Immature natural killer cell (primary cell): ENCODE measurements at regions not wholly inside any gene's neighbourhood (a gene's known extent, or its start where the extent isn't known, plus 50 kb on each side); places are given as distances from the start of the nearest gene placed in this dataset.

ENCODE experiments used
- DNase-seq, 3 donors: peaks; one replicate each; pipeline ENCODE4 v3.0.0; 2022; ENCODE audit warnings: mixed read lengths in 1 of 3
- H3K27ac Mint-ChIP-seq, 6 donors: one replicate each; pipeline ENCODE4 v1.8.0; 2020; ENCODE audit warnings: mixed read lengths in 6 of 6, mild to moderate bottlenecking in 5 of 6, inconsistent platforms in 4 of 6, moderate library complexity in 3 of 6
- H3K27me3 Mint-ChIP-seq, 3 donors: one replicate each; pipeline ENCODE4 v1.8.0; 2020 to 2021; ENCODE audit warnings: low read depth in 3 of 3, mild to moderate bottlenecking in 3 of 3, mixed read lengths in 3 of 3, moderate library complexity in 3 of 3, inconsistent platforms in 1 of 3
- H3K36me3 Mint-ChIP-seq, 3 donors: one replicate each; pipeline ENCODE4 v1.8.0; 2020; ENCODE audit warnings: mixed read lengths in 3 of 3, inconsistent platforms in 2 of 3, mild to moderate bottlenecking in 2 of 3
- H3K4me1 Mint-ChIP-seq, 2 donors: one replicate each; pipeline ENCODE4 v1.8.0; 2020; ENCODE audit warnings: inconsistent platforms in 2 of 2, mild to moderate bottlenecking in 2 of 2, mixed read lengths in 2 of 2, moderate library complexity in 1 of 2
- H3K4me3 Mint-ChIP-seq, 5 donors: one replicate each; pipeline ENCODE4 v1.8.0; 2020; ENCODE audit warnings: mild to moderate bottlenecking in 5 of 5, mixed read lengths in 5 of 5, inconsistent platforms in 3 of 5, moderate library complexity in 3 of 5
- H3K9me3 Mint-ChIP-seq, 6 donors: one replicate each; pipeline ENCODE4 v1.8.0; 2020; ENCODE audit warnings: mild to moderate bottlenecking in 6 of 6, mixed read lengths in 6 of 6, inconsistent platforms in 4 of 6, moderate library complexity in 3 of 6

- Mint-ChIP-seq H3K4me1 (no peaks in the 10 kb centered on the region), H3K27me3 (peaks cover 4 to 11% (median 6%) of the 10 kb centered on the region in 3 donors), H3K36me3 (no peaks in the 10 kb centered on the region), H3K4me3 (no peak overlapping the region), H3K27ac (no peak overlapping the region), H3K9me3 (peaks cover 0 to 5% (median 0%) of the 10 kb centered on the region in 6 donors)
- DNase-seq, result no peak
These were observed 87.1 kb upstream of the IPO5 start for GRCh38 chr13:97866346-97866745.

- Mint-ChIP-seq H3K27me3 (peaks cover 4 to 11% (median 6%) of the 10 kb centered on the region in 3 donors), H3K4me1 (no peaks in the 10 kb centered on the region), H3K27ac (no peak overlapping the region), H3K9me3 (peaks cover 0 to 5% (median 0%) of the 10 kb centered on the region in 6 donors), H3K36me3 (no peaks in the 10 kb centered on the region), H3K4me3 (no peak overlapping the region)
- no peak for DNase-seq
These were observed 86.7 kb upstream of the IPO5 start for GRCh38 chr13:97866751-97867150.

- H3K36me3 Mint-ChIP-seq, result no peaks in the 10 kb centered on the region
- DNase-seq, result no peak
- no peak overlapping the region for H3K4me3 Mint-ChIP-seq
- H3K27ac Mint-ChIP-seq, result no peak overlapping the region
- H3K27me3 Mint-ChIP-seq, result peaks cover 3 to 8% (median 6%) of the 10 kb centered on the region in 3 donors
- H3K4me1 Mint-ChIP-seq, result no peaks in the 10 kb centered on the region
- peaks cover 0 to 2% (median 0%) of the 10 kb centered on the region in 6 donors for H3K9me3 Mint-ChIP-seq
These were observed 80.1 kb upstream of the IPO5 start for GRCh38 chr13:97873398-97873797.

GRCh38 chr13:97875218-97875617, 78.3 kb upstream of the IPO5 start:
- no peak overlapping the region for H3K4me3 Mint-ChIP-seq
- H3K27me3 Mint-ChIP-seq, result peaks cover 2 to 3% (median 3%) of the 10 kb centered on the region in 3 donors
- H3K36me3 Mint-ChIP-seq, result no peaks in the 10 kb centered on the region
- H3K9me3 Mint-ChIP-seq, result peaks cover 0 to 2% (median 0%) of the 10 kb centered on the region in 6 donors
- no peak overlapping the region for H3K27ac Mint-ChIP-seq
- no peaks in the 10 kb centered on the region for H3K4me1 Mint-ChIP-seq
- no peak for DNase-seq

GRCh38 chr13:97875911-97876310, 77.6 kb upstream of the IPO5 start:
- H3K4me1 Mint-ChIP-seq, result no peaks in the 10 kb centered on the region
- no peaks in the 10 kb centered on the region for H3K36me3 Mint-ChIP-seq
- H3K27me3 Mint-ChIP-seq, result peaks cover 2 to 3% (median 3%) of the 10 kb centered on the region in 3 donors
- no peak overlapping the region for H3K27ac Mint-ChIP-seq
- H3K4me3 Mint-ChIP-seq, result no peak overlapping the region
- peaks cover 0 to 2% (median 0%) of the 10 kb centered on the region in 6 donors for H3K9me3 Mint-ChIP-seq
- no peak for DNase-seq

GRCh38 chr13:97878431-97879375, 74.8 kb upstream of the IPO5 start:
- peaks cover 0 to 4% (median 3%) of the 10 kb centered on the region in 3 donors for H3K27me3 Mint-ChIP-seq
- H3K27ac Mint-ChIP-seq, result no peak overlapping the region
- H3K9me3 Mint-ChIP-seq, result peaks cover 0 to 2% (median 0%) of the 10 kb centered on the region in 6 donors
- H3K4me3 Mint-ChIP-seq, result no peak overlapping the region
- H3K4me1 Mint-ChIP-seq, result no peaks in the 10 kb centered on the region
- H3K36me3 Mint-ChIP-seq, result no peaks in the 10 kb centered on the region
- DNase-seq, result no peak

- Mint-ChIP-seq H3K4me3 (no peak overlapping the region), H3K27ac (no peak overlapping the region), H3K36me3 (no peaks in the 10 kb centered on the region), H3K27me3 (peaks cover 0 to 10% (median 6%) of the 10 kb centered on the region in 3 donors), H3K9me3 (peaks cover 0 to 3% (median 0%) of the 10 kb centered on the region in 6 donors), H3K4me1 (no peaks in the 10 kb centered on the region)
- no peak for DNase-seq
These were observed 73.7 kb upstream of the IPO5 start for GRCh38 chr13:97879646-97880310.

- Mint-ChIP-seq H3K4me1 (no peaks in the 10 kb centered on the region), H3K9me3 (peaks cover 0 to 3% (median 0%) of the 10 kb centered on the region in 6 donors), H3K4me3 (no peak overlapping the region), H3K27ac (no peak overlapping the region), H3K36me3 (no peaks in the 10 kb centered on the region), H3K27me3 (peaks cover 0 to 11% (median 11%) of the 10 kb centered on the region in 3 donors)
- DNase-seq, result no peak
These were observed 73.2 kb upstream of the IPO5 start for GRCh38 chr13:97880311-97880675.

GRCh38 chr13:97881556-97881955, 71.9 kb upstream of the IPO5 start:
- Mint-ChIP-seq H3K27me3 (peaks cover 0 to 11% (median 8%) of the 10 kb centered on the region in 3 donors), H3K4me1 (no peaks in the 10 kb centered on the region), H3K27ac (no peak overlapping the region), H3K9me3 (peaks cover 0 to 3% (median 0%) of the 10 kb centered on the region in 6 donors), H3K36me3 (no peaks in the 10 kb centered on the region), H3K4me3 (no peak overlapping the region)
- no peak for DNase-seq

- H3K9me3 Mint-ChIP-seq, result peaks cover 0 to 3% (median 0%) of the 10 kb centered on the region in 6 donors
- H3K4me1 Mint-ChIP-seq, result no peaks in the 10 kb centered on the region
- no peak overlapping the region for H3K27ac Mint-ChIP-seq
- H3K4me3 Mint-ChIP-seq, result no peak overlapping the region
- DNase-seq, result no peak
- peaks cover 0 to 11% (median 8%) of the 10 kb centered on the region in 3 donors for H3K27me3 Mint-ChIP-seq
- H3K36me3 Mint-ChIP-seq, result no peaks in the 10 kb centered on the region
These were observed 70.1 kb upstream of the IPO5 start for GRCh38 chr13:97883396-97883795.

- Mint-ChIP-seq H3K36me3 (no peaks in the 10 kb centered on the region), H3K9me3 (peaks cover 0 to 6% (median 0%) of the 10 kb centered on the region in 6 donors), H3K27ac (no peak overlapping the region), H3K4me1 (no peaks in the 10 kb centered on the region), H3K27me3 (peaks cover 0 to 11% (median 11%) of the 10 kb centered on the region in 3 donors), H3K4me3 (no peak overlapping the region)
- no peak for DNase-seq
These were observed 68.6 kb upstream of the IPO5 start for GRCh38 chr13:97884707-97885468.

GRCh38 chr13:97885641-97886040, 67.8 kb upstream of the IPO5 start:
- no peak overlapping the region for H3K27ac Mint-ChIP-seq
- peaks cover 0 to 11% (median 11%) of the 10 kb centered on the region in 3 donors for H3K27me3 Mint-ChIP-seq
- H3K4me1 Mint-ChIP-seq, result no peaks in the 10 kb centered on the region
- H3K9me3 Mint-ChIP-seq, result peaks cover 0 to 7% (median 0%) of the 10 kb centered on the region in 6 donors
- H3K4me3 Mint-ChIP-seq, result no peak overlapping the region
- DNase-seq, result no peak
- no peaks in the 10 kb centered on the region for H3K36me3 Mint-ChIP-seq

GRCh38 chr13:97889803-97890202, 63.7 kb upstream of the IPO5 start:
- Mint-ChIP-seq H3K4me1 (no peaks in the 10 kb centered on the region), H3K27ac (no peak overlapping the region), H3K36me3 (peaks cover 0 to 4% (median 0%) of the 10 kb centered on the region in 3 donors), H3K27me3 (peaks cover 0 to 8% (median 1%) of the 10 kb centered on the region in 3 donors), H3K9me3 (peaks cover 0 to 4% (median 0%) of the 10 kb centered on the region in 6 donors), H3K4me3 (no peak overlapping the region)
- no peak for DNase-seq
